RWPE1 (cell line): ENCODE measurements at regions not wholly inside any gene's neighbourhood (a gene's known extent, or its start where the extent isn't known, plus 50 kb on each side); places are given as distances from the start of the nearest gene placed in this dataset.
A peak's percentile ranks its signal among the peaks of the same experiment; 100 is the strongest.

Source experiments
- CTCF ChIA-PET: fragments of 350-600 bp; sonication (Branson Sonifier 250); formaldehyde crosslinking; extraction: SDS; loops from one replicate; lab custom pipeline; 2021; lab: Yijun Ruan, JAX
- POLR2A ChIA-PET: fragments of 400-600 bp; formaldehyde crosslinking; extraction: SDS; loops from one replicate; lab custom pipeline; 2020; ENCODE audit warnings: antibody characterized with exemption; ENCODE audit not compliant: low non-redundant PET; lab: Yijun Ruan, JAX
- DNase-seq: peaks from one replicate; pipeline ENCODE4 v3.0.0; 2012; ENCODE audit warnings: low spot score
- H3K27ac ChIP-seq: fragments of 450-650 bp; 2 replicates; pipeline ENCODE4 v1.5.1; 2017
- CTCF ChIP-seq: fragments of 450-650 bp; conservative IDR thresholded peaks from 2 replicates; pipeline ENCODE4 v1.5.1; 2017; ENCODE audit warnings: low read depth, mild to moderate bottlenecking

GRCh38 chr15:53840681-53841080 is 81.2 kb upstream of the WDR72 start:
- H3K27ac ChIP-seq = no peak overlapping the region
- no peak for DNase-seq
- no peak for TF ChIP-seq CTCF
- ChIA-PET POLR2A (no interaction called here), CTCF (interaction anchor here (0.7 kb wide), 1 partner anchor 268 kb away, joined by 3 read pairs; no protein-coding TSS in a partner anchor)

- ChIA-PET POLR2A (interaction anchor here (0.5 kb wide), 1 partner anchor 11 kb away, joined by 3 read pairs; no protein-coding TSS in a partner anchor), CTCF (no interaction called here)
- TF ChIP-seq CTCF = no peak
- no peak for DNase-seq
- no peak overlapping the region for H3K27ac ChIP-seq
Observed at GRCh38 chr15:53837263-53837662, 77.8 kb upstream of the WDR72 start.

GRCh38 chr15:53836618-53837017 is 77.2 kb upstream of the WDR72 start:
- TF ChIP-seq CTCF = no peak
- CTCF ChIA-PET = no interaction called here
- H3K27ac ChIP-seq = no peak overlapping the region
- POLR2A ChIA-PET = interaction anchor here (0.5 kb wide), 1 partner anchor 12 kb away, joined by 3 read pairs; no protein-coding TSS in a partner anchor
- no peak for DNase-seq

DNA sequence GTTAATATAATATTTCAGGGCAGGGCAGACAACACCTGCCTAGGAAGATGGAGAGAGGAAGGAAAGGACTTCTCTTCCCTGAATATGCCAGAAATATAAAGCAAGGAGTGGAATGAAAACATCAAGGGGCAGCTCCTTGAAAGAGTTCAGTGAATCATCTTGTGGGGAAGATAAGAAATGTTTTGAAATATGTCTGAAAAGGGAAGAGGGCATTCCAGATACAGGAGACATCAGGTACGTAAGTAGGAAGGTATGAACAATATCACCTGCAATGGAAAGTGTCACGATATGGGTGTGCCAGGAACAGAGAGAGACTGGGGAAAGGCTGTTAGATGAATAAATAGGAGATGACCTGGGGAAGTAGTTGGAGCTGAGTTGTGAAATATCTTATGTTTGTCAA is 75.8 kb upstream of the WDR72 start:
- DNase-seq = peak; percentile 3
- CTCF ChIA-PET = no interaction called here
- no peak overlapping the region for H3K27ac ChIP-seq
- no peak for TF ChIP-seq CTCF
- POLR2A ChIA-PET = no interaction called here

DNA sequence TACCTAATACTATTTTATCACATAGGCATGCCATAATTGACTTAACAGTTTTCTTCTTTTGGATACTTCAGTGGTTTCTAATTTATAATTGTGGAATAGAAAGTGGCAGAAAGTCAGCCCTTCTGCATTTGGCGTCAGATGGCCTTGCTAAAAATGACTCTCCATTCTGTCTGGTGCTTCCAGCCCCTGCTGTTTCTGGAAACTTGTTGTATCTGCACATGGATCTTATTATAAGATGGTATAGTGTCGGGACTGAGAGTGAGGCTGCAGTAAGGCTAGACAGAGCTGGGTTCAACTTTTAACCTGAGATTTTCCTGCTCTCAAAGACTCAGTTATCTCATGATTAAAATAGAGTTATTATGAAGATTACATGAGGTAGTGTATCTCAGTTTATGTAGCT is 74.8 kb upstream of the WDR72 start:
- ChIA-PET POLR2A (no interaction called here), CTCF (no interaction called here)
- DNase-seq = no peak
- H3K27ac ChIP-seq = no peak overlapping the region
- no peak for TF ChIP-seq CTCF

GRCh38 chr15:53833134-53833624 is 73.7 kb upstream of the WDR72 start:
- no peak overlapping the region for H3K27ac ChIP-seq
- CTCF ChIA-PET = no interaction called here

More at GRCh38 chr15:53833134-53833624, 73.7 kb upstream of the WDR72 start:
- no peak for DNase-seq
- POLR2A ChIA-PET = no interaction called here
- TF ChIP-seq CTCF = no peak
